ENCODE measurements at regions not wholly inside any gene's neighbourhood (a gene's known extent, or its start where the extent isn't known, plus 50 kb on each side); places are given as distances from the start of the nearest gene placed in this dataset.
A peak's percentile ranks its signal among the peaks of the same experiment; 100 is the strongest.

DNA sequence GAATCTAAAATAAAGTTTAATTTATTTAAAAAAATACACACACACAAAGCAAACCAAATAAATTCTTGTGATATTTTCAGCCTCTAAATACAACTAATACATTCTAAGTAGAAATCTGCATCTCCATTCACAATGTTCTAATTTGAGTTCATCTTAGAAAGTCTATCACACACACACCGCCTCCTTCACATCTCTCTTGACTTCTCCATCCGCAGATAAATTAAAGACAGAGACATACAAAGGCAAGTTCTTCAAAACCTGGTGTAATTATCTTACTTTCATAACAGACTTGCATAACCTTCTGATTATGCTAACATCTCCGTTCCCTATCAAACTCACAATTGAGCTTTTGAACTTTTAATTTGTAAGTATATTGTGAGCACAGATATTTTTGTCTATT is 657.3 kb downstream of the VGLL3 start:
- peak in 6 of 56 donors; percentile 5 to 25 (median 8) for DNase-seq

DNA sequence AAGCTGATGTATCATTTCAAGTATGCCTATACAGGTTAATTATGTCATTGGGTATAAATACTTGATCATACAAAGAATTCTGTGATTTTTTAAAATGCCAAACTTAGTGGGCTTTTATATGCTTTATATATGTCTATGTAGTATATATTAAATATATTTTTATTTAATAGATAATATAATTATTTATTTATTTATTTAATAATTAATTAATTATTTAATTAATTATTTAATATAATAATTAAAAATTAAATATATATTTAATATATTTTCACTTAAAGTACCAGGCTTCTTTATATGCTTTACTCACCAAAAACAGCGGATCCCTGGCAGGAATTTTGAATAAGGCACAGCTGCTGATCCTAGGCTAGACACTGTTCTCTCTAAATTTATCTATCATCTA is 687.0 kb downstream of the VGLL3 start:
- DNase-seq = no peak

DNA sequence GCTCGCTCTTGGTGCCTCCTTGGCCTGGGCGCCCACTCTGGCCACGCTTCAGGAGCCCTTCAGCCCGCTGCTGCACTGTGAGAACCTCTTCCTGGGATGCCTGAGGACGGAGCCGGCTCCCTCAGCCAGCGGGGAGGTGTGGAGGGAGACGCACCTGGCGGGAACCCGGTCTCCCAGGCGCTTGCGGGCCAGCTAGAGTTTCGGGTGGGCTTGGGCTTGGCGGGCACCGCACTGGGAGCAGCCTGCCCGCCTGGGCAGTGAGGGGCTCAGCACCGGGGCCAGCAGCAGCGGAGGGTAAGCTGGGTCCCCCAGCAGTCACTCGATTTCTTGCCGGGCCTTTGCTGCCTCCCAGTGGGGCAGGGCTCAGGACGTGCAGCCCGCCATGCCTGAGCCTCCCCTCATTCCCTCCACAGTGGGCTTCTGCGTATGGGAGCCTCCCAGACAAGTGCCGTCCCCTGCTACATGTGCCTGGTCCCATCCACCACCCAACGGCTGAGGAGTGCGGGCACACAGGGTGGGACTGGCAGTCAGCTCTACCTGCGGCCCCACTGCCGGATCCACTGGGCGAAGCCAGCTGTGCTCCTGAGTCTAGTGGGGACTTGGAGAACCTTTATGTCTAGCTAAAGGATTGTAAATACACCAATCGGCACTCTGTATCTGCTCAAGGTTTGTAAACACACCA is 708.7 kb downstream of the VGLL3 start:
- no peak for DNase-seq

DNA sequence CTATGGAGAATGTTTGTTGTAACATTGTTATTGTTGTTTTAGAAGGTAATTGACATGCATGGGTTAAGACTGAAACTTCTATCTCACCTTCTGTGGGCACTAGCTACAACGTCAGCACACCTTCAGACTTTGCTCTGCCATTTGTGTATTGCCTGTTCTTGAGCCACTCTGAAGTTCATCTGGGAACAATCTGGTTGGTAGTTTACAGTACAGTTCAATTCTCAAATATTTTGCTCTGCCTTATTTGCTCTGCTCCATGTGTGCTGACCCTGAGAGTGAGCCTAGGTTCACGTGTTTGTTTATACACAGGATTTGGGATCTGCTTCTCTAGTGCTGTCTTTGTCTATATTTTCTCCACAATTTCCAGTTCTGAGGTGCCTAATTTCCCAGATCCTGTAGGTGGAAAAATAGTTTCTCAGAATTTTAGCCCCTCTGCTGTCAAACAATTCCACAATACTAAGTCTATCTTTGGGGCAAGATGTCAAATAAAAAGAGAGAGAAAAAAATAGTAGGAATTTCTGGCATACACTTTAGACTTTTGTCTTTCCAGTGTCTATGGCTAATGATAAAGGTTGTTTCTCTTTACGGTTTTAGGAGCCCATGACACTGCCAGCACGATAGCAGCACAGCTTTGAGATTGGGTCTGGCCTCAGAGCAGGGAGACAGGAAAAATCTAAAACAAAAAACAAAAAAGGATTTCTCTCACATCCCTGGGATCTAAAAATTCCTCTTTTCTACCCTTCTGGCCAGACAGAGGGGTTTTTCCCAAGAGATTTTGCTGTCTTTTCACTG is 721.4 kb downstream of the VGLL3 start:
- no peak for DNase-seq

DNA sequence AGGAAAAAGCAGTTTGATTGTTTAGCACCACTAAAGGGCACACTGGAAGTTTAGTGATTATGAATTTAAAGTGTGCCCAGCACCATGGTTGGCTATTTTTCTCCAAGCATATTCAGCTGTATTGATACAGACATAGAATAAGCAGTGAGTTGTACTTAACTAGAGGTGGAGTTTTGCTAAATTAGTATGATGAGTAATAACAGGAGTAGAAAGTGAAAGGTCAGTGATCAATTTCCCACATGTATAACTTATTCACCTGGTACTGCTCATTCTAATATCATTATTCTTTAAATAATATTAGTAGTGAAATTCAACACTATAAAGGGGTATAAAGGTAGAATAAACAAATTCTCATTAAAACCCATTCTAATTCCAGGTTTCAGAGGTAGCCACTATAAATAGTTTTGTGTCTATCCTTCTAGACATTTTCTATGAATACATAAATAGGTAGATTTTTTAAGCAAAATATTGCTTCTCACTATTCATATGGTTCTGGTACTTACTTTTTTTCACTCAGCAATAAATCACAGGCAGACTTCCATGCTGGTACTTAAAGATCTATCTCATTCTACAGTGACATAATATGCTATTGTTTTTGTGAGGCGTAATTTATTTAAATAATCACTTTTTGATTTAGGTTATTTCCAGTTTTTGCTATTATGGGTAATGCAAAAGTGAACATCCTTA is 732.9 kb downstream of the VGLL3 start:
- no peak for DNase-seq

DNA sequence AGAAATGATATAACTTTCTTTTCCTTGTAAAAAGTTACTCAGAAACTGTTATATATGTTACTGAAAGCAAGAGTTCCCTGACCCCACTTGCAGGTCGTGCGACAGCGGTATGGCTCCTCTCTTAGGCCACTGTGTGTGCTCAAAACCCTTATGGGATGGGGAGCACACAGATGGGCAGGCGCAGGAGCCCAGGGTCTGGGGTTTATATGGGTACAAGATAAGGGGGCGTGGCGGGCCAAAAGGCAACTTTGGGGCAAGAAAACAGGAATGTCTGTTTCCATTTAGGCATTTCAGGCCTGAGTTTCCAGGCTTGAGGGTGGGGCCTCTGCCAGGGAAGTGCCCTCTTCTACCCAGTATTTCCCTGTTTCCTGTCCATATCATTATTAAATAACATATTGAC is 736.5 kb downstream of the VGLL3 start:
- no peak for DNase-seq

DNA sequence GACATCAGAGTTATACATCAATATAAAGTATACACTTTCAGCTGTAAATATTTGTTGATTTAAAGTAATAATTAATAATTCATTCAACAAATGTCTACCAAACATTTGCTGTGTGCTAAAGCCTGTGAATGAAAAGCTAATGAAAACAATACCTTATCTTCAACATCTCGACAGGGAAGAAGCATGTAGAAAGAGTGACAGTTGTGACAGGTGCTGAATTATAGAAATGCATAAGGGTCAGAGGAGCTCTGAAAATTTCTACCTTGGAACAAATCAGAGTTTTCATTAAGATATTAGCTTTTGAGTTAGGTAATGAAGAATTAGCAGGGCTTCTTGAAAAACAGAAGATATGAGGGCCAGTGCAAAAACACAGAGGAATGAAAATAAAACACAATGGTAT is 739.2 kb downstream of the VGLL3 start:
- no peak for DNase-seq

DNA sequence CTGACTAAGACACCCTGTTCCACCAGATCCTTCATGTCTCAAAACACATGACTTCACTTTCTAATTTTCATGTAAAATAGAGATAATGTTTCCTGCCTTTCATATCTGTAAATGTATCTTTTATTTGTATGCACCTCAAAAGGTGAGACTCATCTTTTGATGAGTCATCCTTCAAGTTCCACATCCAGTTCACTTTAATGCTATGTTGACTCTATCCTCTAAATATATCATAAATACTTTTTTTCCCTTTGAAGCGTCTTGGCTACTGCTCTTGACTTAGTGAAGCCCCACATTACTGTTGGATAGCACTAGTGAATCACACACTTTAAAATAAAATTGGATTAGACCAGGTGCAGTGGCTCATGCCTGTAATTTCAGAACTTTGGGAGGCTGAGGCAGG is 741.1 kb downstream of the VGLL3 start:
- no peak for DNase-seq

DNA sequence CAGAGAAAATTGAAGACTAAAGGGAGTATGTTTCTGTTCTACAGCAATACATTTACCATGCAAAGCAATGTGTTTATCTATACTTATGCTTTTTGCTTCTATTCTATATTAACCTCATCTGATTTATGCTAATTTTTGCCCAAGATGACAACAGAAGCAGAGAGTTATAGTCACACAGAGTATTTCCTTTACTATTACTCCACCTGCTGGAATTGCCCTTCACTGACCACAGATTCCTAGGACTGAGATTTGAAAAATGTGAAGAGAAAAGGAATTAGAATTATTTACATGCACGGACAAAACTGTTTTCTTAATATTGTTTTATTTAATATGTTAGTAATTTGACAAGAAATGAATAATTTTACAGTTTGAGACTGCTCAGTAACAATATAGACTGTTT is 745.6 kb downstream of the VGLL3 start:
- no peak for DNase-seq

DNA sequence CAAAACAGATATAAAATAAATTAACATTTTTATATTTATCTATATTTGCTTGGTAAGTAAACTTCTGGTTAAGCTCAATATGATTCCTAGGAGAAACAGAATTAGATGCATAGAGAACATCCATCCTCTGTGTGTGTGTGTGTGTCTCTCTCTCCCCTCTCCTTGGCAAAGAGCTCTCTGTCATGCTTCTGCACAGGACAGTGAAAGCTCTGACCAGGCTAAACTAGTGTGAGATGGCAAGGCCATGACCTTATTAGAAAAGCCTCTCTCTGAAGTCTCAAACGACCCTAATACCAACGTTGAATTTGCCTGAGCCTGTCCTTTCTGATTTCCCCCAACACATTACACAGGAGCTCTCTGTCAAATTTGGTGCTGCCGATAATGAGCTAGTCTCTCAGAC is 746.0 kb downstream of the VGLL3 start:
- no peak for DNase-seq

DNA sequence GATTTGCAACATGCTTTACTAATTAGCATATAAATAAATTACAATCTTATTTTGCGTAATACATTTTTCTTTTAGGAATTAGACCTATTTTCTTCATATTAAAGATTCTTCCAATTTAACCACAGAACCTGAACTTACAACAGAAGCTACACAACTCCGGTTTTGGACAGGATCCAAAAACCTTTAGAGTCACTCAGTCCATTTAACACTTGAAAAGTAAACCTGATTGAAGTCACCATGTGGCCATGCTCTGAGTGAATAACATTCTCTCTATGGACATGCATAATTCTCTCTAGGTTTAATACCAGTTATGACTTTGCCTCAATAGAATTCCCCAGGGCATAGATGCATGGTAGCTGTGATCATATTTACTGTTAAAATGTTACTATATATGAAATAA is 751.0 kb downstream of the VGLL3 start:
- DNase-seq = no peak

DNA sequence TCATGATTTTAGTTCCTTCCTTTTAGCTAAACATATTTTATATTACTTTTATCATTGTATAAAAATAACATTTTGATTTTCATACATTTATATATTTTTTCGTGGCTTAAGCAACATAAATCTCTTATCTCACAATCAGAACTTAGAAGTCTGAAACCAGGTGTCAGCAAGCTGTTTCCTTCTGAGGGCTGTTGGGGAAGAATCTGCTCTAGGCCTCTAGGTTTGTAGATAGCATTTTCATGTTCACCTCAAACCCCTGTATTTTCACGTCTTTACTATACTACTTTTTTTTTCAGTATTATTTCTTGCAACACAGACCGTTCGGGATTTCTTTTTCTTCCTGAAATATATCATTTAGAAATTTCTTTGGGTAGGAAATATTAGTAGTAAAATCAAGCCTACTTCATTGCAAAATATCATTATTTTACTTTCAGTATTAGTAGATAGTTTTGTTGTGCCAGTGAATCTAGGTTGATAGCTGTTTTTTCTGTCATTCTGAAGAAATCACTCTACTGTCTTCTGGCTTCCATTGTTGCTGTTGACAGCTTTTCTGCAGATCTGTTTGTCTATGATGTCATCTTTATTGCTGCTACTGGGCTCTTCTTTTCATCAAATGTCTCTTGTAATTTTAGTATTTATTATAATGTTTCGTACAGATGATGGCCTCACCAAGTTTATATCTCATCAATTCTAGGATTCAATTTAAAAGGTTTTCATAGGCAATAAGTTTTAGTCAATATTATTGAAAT is 756.3 kb downstream of the VGLL3 start:
- DNase-seq = no peak

DNA sequence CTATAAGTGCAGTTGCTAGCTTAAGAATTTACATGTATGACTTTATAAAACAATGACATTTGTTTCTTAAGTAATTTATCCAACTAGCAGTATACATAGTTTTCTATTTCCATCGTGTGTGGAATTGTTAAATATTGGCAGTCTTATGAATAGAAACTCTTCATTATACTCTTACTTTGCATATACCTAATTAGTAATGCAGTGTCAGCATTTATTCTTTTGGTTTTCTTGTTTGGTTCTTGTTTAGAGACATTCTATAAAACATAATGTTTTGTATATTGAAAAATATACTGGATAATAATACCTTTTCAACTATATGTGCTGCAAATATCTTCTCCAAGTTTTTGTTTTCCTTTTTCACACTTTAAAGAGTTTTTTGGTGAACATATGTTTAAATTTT is 760.2 kb downstream of the VGLL3 start:
- DNase-seq = no peak

DNA sequence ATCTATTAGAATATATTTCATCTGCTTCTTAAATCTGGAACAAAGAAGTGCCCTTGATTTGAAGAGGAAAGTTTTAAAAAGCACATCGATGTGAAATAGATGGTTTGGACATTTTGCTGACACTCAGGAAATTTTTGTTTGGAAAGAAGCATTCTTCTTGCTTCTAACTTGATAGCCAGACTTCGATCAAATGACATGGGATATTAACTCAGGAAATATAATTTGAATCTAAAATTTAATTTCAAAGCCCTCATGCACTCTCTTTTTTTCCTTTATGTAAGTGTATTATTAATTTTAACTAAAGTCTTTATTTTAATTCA is 761.2 kb downstream of the VGLL3 start:
- no peak for DNase-seq

DNA sequence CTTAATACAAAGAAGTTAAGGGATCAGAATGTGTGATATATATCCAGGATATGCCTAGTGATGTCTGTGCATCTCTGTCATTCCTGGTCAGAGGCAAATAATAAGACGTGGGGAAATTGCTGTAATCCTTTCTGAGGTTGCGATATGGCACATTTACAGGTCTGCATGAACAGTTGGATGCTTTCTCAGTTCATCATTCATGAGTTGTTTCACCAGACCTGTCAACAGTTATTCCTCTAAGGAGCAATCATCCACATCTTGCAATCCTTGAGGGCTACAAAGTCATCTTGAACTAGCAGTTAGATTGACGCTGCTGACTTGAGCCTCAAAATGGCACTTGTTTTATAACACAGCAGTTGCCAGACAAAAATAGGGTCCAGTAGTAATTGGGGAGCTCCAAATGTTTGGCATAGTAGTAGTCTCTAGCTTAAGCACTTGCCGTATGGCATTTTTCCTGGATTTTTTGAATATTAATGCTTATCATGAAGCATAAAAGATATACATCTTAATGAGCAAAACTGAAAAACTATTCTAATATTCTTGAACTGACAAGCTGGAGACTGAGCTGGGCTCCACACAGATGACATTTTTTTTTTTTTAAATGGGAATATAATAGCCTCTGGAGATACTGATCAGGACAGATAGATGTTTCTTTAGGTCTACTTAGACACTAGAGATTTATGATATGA is 761.7 kb downstream of the VGLL3 start:
- DNase-seq = no peak

DNA sequence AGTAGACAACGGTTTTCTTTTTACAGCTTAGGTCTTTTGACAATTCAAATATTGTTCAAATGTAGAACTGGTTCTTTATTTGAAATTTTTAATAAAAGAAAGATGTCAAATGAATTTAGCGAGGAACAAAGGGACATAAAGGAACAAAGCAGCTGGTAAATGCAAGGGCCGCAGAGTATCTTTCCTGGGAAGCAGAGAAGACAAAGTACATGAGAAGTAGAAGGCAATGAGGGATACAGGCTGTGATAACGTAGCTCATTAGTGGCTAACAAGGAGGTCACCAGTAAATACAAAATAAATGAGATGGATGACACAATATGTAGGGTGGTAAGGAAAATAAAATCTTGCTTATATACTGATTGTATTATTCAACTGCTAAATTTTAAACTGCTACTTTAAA is 762.8 kb downstream of the VGLL3 start:
- DNase-seq = no peak

DNA sequence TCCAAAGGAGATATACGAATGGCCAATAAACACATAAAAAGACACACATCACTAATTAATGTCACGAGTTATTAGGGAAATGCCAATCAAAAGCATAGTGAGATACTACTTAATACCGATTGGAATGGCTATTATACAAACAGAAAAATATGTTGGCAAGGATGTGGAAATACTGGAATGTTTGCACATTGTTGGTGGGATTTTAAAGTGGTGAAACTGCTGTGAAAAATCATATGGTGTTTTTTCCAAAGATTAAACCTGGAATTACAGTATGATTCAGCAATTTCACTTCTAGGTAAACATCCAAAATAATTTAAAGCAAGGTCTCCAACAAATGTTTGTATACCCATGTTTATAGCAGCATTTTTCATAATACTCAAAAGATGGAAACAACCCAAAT is 765.5 kb downstream of the VGLL3 start:
- no peak for DNase-seq

DNA sequence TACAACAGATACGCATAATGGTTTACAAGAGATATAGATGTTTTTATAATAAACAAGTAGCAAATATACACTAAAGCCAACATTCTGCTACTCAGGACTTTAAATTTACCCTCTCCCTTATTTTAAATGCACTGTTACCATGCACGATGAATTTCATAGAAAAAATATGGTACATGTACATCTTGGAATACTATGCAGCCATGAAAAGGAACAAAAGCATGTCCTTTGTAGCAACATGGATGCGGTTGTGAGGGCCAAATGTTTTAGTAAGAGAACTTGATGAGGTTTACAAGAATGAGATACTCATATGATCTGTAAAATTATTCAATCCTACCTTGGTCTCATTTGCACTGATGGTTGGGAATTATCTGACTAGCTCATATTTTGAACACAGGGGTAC is 769.3 kb downstream of the VGLL3 start:
- DNase-seq = no peak

DNA sequence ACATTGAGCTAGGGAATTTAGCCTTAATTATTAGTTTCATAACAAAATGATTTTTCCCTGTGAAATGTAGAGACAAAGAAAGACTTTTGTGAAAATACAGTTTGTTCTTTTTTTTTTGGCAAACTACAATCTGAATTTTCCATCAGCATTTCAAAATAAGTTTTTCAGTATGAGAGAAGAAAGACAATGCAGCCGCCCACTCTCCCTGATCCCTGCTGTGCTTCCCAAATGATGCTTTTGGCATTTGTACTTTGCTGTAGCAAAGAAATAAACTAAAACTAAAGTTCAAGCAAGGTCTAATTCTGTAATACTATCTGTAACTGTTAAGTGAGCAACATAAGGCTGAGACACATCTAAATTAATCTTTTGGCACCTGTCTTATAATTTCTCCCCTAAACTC is 782.2 kb downstream of the VGLL3 start:
- peak in 18 of 56 donors; percentile 2 to 69 (median 21) for DNase-seq

DNA sequence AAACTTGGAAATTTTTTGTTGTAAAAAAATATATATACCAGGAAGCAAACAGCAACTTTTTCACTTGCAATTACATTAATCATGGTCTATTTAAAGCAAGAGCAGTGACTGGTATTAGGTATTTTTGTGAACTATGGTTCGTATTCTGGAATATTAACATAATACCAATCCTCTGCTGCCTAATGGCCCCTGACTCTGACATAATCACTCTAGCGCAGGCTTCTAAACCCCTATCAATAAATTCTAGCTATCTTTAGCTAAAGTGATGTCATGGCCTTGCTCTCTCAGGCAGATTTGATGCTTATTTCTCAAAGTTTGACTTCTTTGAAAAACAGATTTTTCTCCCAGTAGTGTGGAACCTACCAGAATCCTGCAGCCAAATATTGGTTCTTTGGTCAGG is 808.3 kb downstream of the VGLL3 start:
- DNase-seq = no peak

DNA sequence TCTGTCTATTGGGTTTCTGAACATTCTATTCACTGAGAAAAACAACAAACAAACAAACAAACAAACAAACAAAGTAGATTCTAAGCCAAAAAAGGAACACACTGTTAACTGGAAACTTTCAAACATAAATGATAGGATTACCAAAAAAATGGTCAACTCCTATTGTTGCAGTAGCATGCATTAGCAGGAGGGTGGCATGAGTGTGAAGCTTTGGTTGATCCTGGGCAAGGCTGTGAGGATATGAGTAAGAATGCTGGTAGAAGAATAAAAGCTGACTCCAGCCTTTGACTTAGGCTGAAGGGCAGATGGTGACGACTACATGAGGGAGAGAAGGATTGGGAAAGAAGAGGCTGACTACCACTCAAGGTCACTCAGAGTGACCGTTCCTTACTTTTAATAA is 810.3 kb downstream of the VGLL3 start:
- peak in 1 of 56 donors; percentile 6 for DNase-seq

Data from nucleus accumbens (tissue), 56 donors.